ENCODE measurements at regions not wholly inside any gene's neighbourhood (a gene's known extent, or its start where the extent isn't known, plus 50 kb on each side); places are given as distances from the start of the nearest gene placed in this dataset.
"Not testable (repeated sequence)": the region's sequence is repeated elsewhere in the genome, so short reads cannot be mapped to it uniquely, and the experiment has no call there.

DNA sequence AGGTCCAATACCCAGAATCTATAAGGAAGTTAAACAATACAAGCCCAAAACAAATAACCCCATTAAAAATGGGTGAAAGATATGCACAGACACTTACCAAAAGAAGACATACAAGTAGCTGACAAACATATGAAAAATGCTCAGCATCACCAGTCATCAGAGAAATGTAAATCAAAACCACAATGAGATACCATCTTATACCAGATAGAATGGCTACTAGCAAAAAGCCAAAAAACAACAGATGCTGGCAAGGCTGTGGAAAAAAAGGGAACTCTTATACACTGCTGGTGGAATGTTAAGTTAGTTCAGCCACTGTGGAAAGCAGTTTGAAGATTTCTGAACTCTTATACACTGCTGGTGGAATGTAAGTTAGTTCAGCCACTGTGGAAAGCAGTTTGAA, 331.1 kb downstream of the KIF20B start:
- Histone ChIP-seq H3K27ac (no peak overlapping the region), H3K4me2 (no peak overlapping the region), H3K4me1 (no peaks in the 10 kb centered on the region), H3K4me3 (no peak overlapping the region), H4K20me1 (no peaks in the 10 kb centered on the region), H3K9ac (no peak overlapping the region), H3K27me3 (no peaks in the 10 kb centered on the region), H3K36me3 (peaks cover 0 to 11% (median 0%) of the 10 kb centered on the region in 11 experiments; a peak in 4 of 22 replicates), H3K9me3 (replicated peaks in 1 of 11) (peaks cover 10 to 66% (median 48%) of the 10 kb centered on the region in 11 experiments; a peak in 21 of 22 replicates)
- TF ChIP-seq Cebpa-rat (IDR thresholded peaks at IDR 0.05): no peak

DNA sequence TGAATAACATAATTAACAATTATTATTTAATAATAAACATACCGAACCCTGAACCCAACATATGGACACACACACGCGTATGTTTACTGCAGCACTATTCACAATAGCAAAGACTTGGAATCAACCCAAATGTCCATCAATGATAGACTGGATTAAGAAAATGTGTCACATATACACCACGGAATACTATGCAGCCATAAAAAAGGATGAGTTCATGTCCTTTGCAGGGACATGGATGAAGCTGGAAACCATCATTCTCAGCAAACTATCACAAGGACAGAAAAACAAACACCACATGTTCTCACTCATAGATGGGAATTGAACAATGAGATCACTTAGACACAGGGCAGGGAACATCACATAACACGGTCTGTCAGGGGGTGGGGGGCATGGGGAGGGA, 333.5 kb downstream of the KIF20B start:
- Histone ChIP-seq H3K36me3 (peaks cover 0 to 15% (median 0%) of the 10 kb centered on the region in 11 experiments; a peak in 7 of 22 replicates), H3K9me3 (replicated peaks in 1 of 11) (peaks cover 11 to 66% (median 38%) of the 10 kb centered on the region in 11 experiments; a peak in 21 of 22 replicates)
- not testable (repeated sequence) for H4K20me1 ChIP-seq, H3K4me2 ChIP-seq, H3K9ac ChIP-seq, H3K27me3 ChIP-seq, H3K4me3 ChIP-seq, H3K4me1 ChIP-seq, H3K27ac ChIP-seq

DNA sequence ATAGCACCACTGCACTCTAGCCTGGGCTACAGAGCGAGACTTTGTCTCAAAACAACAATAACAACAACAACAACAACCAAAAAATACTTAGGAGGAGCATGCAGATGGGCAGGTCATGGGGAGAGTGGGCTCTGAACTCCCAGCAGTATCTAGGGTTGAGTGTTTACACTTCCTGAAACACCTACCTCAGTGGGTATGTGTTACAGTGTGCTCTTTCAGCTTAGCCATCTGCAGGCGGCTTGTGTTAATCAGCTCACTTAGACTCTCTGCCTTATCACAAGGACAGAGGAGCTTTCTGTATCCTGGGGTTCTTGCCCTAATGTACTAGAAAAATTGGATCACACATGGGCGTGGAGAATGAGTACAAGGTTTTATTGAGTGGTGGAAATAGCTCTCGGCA, 340.2 kb downstream of the KIF20B start:
- H3K9me3 ChIP-seq (replicated peaks in 1 of 11): peaks cover 38 to 91% (median 62%) of the 10 kb centered on the region in 11 experiments
- peak overlapping the region in 1 of 10 experiments; percentile 9; a peak in 1 of 20 replicates for H3K4me3 ChIP-seq
- H4K20me1 ChIP-seq: no peaks in the 10 kb centered on the region
- peaks cover 0 to 48% (median 11%) of the 10 kb centered on the region in 11 experiments; a peak in 13 of 22 replicates for H3K36me3 ChIP-seq
- H3K4me1 ChIP-seq: peaks cover 3 to 25% (median 10%) of the 10 kb centered on the region in 10 experiments
- H3K4me2 ChIP-seq: no peak overlapping the region
- no peaks in the 10 kb centered on the region for H3K27me3 ChIP-seq
- no peak overlapping the region for H3K9ac ChIP-seq
- H3K27ac ChIP-seq: no peak overlapping the region
- TF ChIP-seq Cebpa-rat (IDR thresholded peaks at IDR 0.05): no peak

DNA sequence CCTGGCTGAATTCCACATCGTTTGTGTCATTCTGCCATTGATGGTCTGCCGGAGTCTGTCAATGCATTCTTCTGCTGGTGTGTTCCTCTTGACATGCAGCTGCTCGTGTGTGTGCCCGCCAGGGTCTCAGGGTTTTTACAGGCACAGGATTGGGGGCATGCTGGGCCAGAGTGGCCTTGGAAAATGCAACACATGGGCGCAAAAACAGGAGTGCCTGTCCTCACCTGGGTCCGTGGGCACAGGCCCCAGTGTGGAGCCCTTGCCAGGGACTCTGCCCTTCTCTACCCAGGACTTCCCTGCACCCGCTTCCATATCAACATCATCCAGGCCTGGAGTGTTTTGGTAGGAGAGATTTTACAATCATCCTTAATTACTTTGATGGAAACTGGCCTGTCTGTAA, 340.7 kb downstream of the KIF20B start:
- no peaks in the 10 kb centered on the region for H4K20me1 ChIP-seq
- no peak for TF ChIP-seq Cebpa-rat (IDR thresholded peaks at IDR 0.05)

DNA sequence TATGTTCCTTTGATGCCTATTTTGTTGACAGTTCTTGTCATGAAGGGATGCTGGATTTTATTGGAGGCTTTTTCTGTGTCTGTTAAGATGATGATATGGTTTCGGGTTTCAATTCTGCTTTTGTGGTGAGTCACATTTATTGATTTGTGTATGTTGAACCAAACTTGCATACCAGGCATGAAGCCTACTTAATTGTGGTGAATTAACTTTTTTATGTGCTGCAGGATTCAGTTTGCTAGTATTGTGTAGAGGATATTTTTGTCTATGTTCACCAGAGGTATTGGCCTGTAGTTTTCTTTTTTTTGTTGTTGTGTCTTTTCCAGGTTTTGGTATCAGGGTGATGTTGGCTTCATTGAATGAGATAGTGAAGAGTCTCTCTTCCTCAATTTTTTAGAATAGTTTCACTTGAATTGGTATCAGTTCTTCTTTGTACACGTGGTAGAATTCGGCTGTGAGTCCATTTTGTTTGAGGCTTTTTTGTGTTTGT, 345.9 kb downstream of the KIF20B start:
- H3K27me3 ChIP-seq: no peaks in the 10 kb centered on the region
- H4K20me1 ChIP-seq: no peaks in the 10 kb centered on the region
- H3K4me1 ChIP-seq: peaks cover 29 to 75% (median 45%) of the 10 kb centered on the region in 10 experiments
- no peak overlapping the region; a peak in 2 of 20 replicates for H3K4me3 ChIP-seq
- peak overlapping the region; percentile 33 to 80 (median 70); a peak in 20 of 22 replicates for H3K27ac ChIP-seq
- H3K36me3 ChIP-seq: peaks cover 0 to 42% (median 5%) of the 10 kb centered on the region in 11 experiments; a peak in 9 of 22 replicates
- TF ChIP-seq Cebpa-rat (IDR thresholded peaks at IDR 0.05): no peak
- peak overlapping the region; percentile 35 to 71 (median 62); a peak in 21 of 22 replicates for H3K4me2 ChIP-seq
- peaks cover 43 to 68% (median 60%) of the 10 kb centered on the region in 11 experiments for H3K9me3 ChIP-seq (replicated peaks in 1 of 11)
- H3K9ac ChIP-seq: peak overlapping the region in 8 of 11 experiments; percentile 2 to 53 (median 14); a peak in 8 of 22 replicates

More for the DNA sequence above, 340.7 kb downstream of the KIF20B start:
- Histone ChIP-seq H3K4me1 (peaks cover 8 to 30% (median 15%) of the 10 kb centered on the region in 10 experiments), H3K36me3 (peaks cover 0 to 48% (median 11%) of the 10 kb centered on the region in 11 experiments; a peak in 13 of 22 replicates), H3K9ac (no peak overlapping the region), H3K27me3 (no peaks in the 10 kb centered on the region), H3K9me3 (replicated peaks in 1 of 11) (peaks cover 38 to 86% (median 62%) of the 10 kb centered on the region in 11 experiments), H3K4me3 (no peak overlapping the region; a peak in 2 of 20 replicates), H3K4me2 (no peak overlapping the region), H3K27ac (no peak overlapping the region)

DNA sequence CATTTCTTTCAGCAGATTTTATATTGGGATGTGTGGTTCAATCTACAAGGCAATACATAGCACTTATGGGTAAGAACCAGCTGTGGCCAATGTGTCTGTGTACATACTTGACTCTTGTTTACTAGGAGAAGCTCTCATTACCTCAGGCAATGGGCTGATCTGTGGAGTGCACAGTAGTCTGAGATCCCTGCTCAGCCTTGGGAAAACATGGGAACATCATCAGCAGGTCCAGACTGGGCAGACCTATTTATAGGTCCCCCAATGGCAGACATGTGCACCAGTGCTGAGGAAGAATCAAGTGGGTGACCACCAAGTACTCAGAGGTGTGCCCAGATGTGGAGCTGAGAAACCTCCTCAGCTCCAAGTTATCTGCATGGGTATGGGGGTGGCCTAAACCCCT, 349.7 kb downstream of the KIF20B start:
- H3K4me1 ChIP-seq: peaks cover 35 to 76% (median 53%) of the 10 kb centered on the region in 10 experiments
- no peak for TF ChIP-seq Cebpa-rat (IDR thresholded peaks at IDR 0.05)
- H3K4me3 ChIP-seq: peak overlapping the region in 6 of 10 experiments; percentile 12 to 56 (median 38); a peak in 11 of 20 replicates
- peaks cover 28 to 55% (median 41%) of the 10 kb centered on the region in 11 experiments for H3K9me3 ChIP-seq (replicated peaks in 1 of 11)
- no peaks in the 10 kb centered on the region for H4K20me1 ChIP-seq
- H3K27me3 ChIP-seq: no peaks in the 10 kb centered on the region
- peak overlapping the region in 8 of 11 experiments; percentile 12 to 66 (median 52); a peak in 14 of 22 replicates for H3K27ac ChIP-seq
- peak overlapping the region in 5 of 11 experiments; percentile 31 to 68 (median 51); a peak in 8 of 22 replicates for H3K9ac ChIP-seq
- H3K36me3 ChIP-seq: peaks cover 0 to 45% (median 4%) of the 10 kb centered on the region in 11 experiments; a peak in 9 of 22 replicates
- H3K4me2 ChIP-seq: peak overlapping the region; percentile 77 to 88 (median 81)

DNA sequence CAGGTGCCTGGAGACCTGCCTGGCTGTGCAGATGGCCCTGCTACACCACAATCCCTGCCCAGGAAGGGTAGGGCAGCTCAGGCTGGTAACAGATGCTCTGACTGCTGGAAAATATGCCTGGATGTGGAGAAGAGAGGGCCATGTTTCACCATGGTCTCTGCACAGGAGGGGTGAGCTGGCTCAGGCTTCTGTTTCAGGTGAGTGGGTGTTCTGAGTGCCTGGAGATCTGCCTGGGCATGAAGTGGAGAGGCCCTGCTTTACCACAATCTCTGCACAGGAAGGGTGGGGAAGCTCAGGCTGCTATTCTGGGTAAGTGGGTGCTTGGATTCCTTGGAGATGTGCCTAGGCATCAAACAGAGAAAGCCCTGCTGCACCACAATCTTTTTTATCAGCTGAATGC, 350.1 kb downstream of the KIF20B start:
- Histone ChIP-seq H3K4me1 (peaks cover 33 to 72% (median 49%) of the 10 kb centered on the region in 10 experiments), H3K4me3 (peak overlapping the region in 6 of 10 experiments; percentile 12 to 56 (median 38); a peak in 11 of 20 replicates), H3K27ac (peak overlapping the region in 9 of 11 experiments; percentile 12 to 66 (median 50); a peak in 17 of 22 replicates), H3K9ac (peak overlapping the region in 10 of 11 experiments; percentile 10 to 68 (median 36); a peak in 15 of 22 replicates), H3K36me3 (peaks cover 0 to 47% (median 8%) of the 10 kb centered on the region in 11 experiments; a peak in 9 of 22 replicates), H3K4me2 (peak overlapping the region; percentile 77 to 88 (median 81)), H3K27me3 (no peaks in the 10 kb centered on the region), H4K20me1 (no peaks in the 10 kb centered on the region), H3K9me3 (replicated peaks in 1 of 11) (peaks cover 30 to 60% (median 45%) of the 10 kb centered on the region in 11 experiments)
- TF ChIP-seq Cebpa-rat (IDR thresholded peaks at IDR 0.05): no peak

DNA sequence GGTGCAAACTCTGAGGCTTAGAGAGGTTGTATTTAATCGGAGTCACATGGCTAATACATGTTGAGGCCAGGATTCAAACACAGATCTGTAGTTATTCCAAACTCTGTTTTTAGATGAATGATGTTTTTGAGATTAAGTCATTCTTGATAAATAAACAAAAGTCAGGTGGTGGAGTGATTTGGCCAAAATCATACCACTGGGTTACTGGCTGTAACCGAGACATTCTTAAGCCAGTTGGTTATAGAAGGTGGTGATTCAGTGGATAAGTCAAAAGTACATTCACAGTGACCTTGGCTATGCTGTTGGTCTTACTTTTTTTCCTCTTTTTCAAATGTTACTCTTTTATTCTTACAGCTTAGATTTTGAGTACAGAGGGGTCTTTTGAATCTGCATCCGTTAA, 361.4 kb downstream of the KIF20B start:
- Histone ChIP-seq H3K9ac (no peak overlapping the region), H3K27me3 (no peaks in the 10 kb centered on the region), H3K9me3 (replicated peaks in 1 of 11) (peaks cover 0 to 26% (median 7%) of the 10 kb centered on the region in 11 experiments; a peak in 9 of 22 replicates), H4K20me1 (no peaks in the 10 kb centered on the region), H3K27ac (no peak overlapping the region), H3K4me1 (no peaks in the 10 kb centered on the region), H3K4me2 (no peak overlapping the region), H3K36me3 (peaks cover 0 to 43% (median 11%) of the 10 kb centered on the region in 11 experiments; a peak in 9 of 22 replicates), H3K4me3 (no peak overlapping the region)
- no peak for TF ChIP-seq Cebpa-rat (IDR thresholded peaks at IDR 0.05)

DNA sequence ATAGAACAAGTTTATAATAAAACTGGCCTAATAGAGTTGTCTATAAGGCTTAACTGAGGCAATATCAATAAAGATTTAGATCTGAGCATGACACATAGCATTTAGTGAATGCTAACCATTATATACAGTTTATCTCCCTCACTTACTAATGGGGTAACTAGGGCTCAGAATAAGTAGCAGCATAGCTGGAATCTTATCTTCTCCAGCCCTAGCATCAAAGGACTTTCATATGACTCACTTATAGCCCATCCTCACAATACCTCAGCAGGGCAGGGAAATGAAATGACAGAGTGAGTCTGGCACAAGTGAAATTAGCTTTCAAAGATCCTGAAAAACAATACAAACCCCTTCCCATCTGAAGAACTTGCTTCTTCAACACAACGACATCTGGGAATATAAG, 362.9 kb downstream of the KIF20B start:
- no peaks in the 10 kb centered on the region for H3K4me1 ChIP-seq
- H3K36me3 ChIP-seq: peaks cover 0 to 38% (median 11%) of the 10 kb centered on the region in 11 experiments; a peak in 8 of 22 replicates
- H3K27ac ChIP-seq: no peak overlapping the region
- H3K4me2 ChIP-seq: no peak overlapping the region
- peaks cover 0 to 24% (median 5%) of the 10 kb centered on the region in 11 experiments; a peak in 10 of 22 replicates for H3K9me3 ChIP-seq (replicated peaks in 1 of 11)
- H3K9ac ChIP-seq: no peak overlapping the region
- no peaks in the 10 kb centered on the region for H4K20me1 ChIP-seq
- H3K27me3 ChIP-seq: no peaks in the 10 kb centered on the region
- TF ChIP-seq Cebpa-rat (IDR thresholded peaks at IDR 0.05): no peak
- no peak overlapping the region for H3K4me3 ChIP-seq

Data from BLaER1 treated with 17β-estradiol and CSF1 and Interleukin-3, amounts not matched to agents 10 nM and 100 nM (cell line).